T-helper 1 cell treated with Interleukin-12 subunit alpha and Interleukin-12 subunit beta and Interleukin-4 antibody, amounts not matched to agents 30 μg/mL and 1 μg/mL, for 36 hours (primary cell): ENCODE measurements at regions not wholly inside any gene's neighbourhood (a gene's known extent, or its start where the extent isn't known, plus 50 kb on each side); places are given as distances from the start of the nearest gene placed in this dataset.
"Not testable (repeated sequence)": the region's sequence is repeated elsewhere in the genome, so short reads cannot be mapped to it uniquely, and the experiment has no call there.

Experiments
- H3K27ac Mint-ChIP-seq: one replicate; pipeline ENCODE4 v1.8.0; 2021; ENCODE audit warnings: mild to moderate bottlenecking, mixed read lengths
- H3K27me3 Mint-ChIP-seq: one replicate; pipeline ENCODE4 v1.8.0; 2021; ENCODE audit warnings: low read depth, mixed read lengths
- H3K36me3 Mint-ChIP-seq: one replicate; pipeline ENCODE4 v1.8.0; 2021; ENCODE audit warnings: low read depth, mixed read lengths
- H3K4me1 Mint-ChIP-seq: one replicate; pipeline ENCODE4 v1.8.0; 2021; ENCODE audit warnings: low read depth, mixed read lengths
- H3K4me3 Mint-ChIP-seq: one replicate; pipeline ENCODE4 v1.8.0; 2021; ENCODE audit warnings: mild to moderate bottlenecking, moderate library complexity, mixed read lengths
- H3K9me3 Mint-ChIP-seq: one replicate; pipeline ENCODE4 v1.8.0; 2021; ENCODE audit warnings: mixed read lengths

- not testable (repeated sequence) for H3K4me1 Mint-ChIP-seq, H3K4me3 Mint-ChIP-seq, H3K36me3 Mint-ChIP-seq, H3K9me3 Mint-ChIP-seq, H3K27ac Mint-ChIP-seq, H3K27me3 Mint-ChIP-seq
Measured at GRCh38 chr16:29298997-29299396, 107.5 kb downstream of the NPIPB11 start.

GRCh38 chr16:29298307-29298706 lies 108.2 kb downstream of the NPIPB11 start:
- H3K27ac Mint-ChIP-seq, H3K36me3 Mint-ChIP-seq, H3K4me1 Mint-ChIP-seq, H3K9me3 Mint-ChIP-seq, H3K27me3 Mint-ChIP-seq, H3K4me3 Mint-ChIP-seq: not testable (repeated sequence)

DNA sequence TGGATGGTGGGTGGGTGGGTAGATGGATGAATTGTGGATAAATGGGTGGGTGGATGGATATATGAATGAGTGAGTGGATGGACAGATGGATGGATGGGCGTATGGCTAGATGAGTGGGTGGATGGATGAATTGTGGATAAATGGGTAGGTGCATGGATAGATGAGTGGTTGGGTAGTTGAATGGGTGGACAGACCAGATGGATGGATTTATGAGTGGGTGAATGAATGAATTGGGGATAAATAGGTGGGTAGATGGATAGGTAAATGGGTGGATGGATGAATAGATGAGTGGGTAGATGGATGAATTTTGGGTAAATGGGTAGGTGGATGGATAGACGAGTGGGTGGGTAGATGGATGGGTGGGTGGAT lies 108.7 kb downstream of the NPIPB11 start:
- not testable (repeated sequence) for H3K27ac Mint-ChIP-seq, H3K4me1 Mint-ChIP-seq, H3K36me3 Mint-ChIP-seq, H3K9me3 Mint-ChIP-seq, H3K27me3 Mint-ChIP-seq, H3K4me3 Mint-ChIP-seq

DNA sequence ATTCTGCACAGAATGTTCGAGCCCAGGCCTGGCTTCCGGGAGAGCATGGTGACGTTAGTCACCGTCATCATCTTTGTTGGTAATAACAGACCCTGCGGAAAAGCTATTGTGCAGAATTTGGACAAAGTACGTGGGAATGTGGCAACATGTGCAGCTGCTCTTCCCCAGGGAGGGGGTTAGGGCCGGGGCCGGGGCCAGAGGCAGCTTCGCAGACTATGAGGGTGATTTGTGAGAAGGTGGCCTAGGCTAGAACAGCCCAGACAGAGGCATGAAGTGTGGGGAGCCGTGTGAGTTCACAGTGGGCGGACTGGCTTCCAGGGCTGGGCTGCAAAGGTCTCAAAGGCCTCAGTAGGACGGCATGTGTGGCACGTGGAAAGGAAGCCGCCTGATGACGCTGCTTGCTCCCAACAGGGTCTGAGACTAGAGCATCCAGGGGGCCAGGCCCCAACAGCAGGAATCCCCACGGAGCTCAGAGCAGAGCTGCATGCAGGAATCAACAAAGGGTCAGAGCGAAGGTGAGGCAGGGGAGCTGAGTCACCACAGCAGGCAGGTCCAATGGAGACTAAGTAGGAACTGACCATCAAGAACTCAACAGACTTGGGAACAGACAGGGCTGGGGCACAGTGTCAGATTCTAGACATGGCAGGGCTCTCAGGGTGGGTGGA lies 109.2 kb downstream of the NPIPB11 start:
- H3K4me1 Mint-ChIP-seq, H3K9me3 Mint-ChIP-seq, H3K4me3 Mint-ChIP-seq, H3K36me3 Mint-ChIP-seq, H3K27me3 Mint-ChIP-seq, H3K27ac Mint-ChIP-seq: not testable (repeated sequence)

GRCh38 chr16:29296176-29296575 lies 110.3 kb downstream of the NPIPB11 start:
- H3K9me3 Mint-ChIP-seq, H3K27me3 Mint-ChIP-seq, H3K4me1 Mint-ChIP-seq, H3K27ac Mint-ChIP-seq, H3K4me3 Mint-ChIP-seq, H3K36me3 Mint-ChIP-seq: not testable (repeated sequence)

DNA sequence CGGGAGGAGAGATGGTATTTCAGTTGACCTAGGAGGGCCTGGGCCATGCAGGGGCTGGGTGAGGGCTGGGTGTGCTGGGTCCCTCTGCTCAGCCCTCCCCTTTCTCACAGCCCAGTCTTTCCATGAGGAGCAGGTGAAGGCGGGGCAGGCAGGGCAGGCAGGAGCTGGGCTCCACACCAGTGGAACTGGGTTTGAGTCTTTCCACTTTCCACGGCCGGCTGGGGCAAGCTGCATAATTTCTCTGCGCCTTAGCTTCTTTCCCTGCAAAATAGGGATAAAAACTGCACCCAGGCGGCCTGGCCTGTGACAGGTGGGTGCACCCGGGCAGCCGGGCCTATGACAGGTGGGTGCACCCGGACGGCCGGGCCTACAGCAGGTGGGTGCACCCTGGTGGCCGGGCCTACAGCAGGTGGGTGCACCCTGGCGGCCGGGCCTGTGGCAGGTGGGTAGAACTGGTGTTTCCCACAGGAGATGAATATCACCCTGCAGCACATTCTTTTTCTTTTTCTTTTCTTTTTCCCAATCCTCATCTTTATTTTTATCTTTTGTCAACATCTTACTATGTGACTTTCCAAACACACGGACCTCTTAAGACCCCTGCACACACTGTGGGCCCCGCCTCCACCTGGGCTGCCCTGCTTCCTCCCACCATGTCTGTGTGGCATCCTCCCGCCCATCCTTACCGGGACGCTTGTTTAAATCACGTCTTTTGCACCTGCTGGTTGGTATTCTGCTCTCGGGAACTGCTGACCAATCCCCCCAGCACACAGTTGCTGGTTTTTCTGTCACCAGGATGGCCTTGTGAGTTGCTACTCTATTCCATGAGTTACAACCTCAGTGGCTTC lies 111.3 kb downstream of the NPIPB11 start:
- H3K4me3 Mint-ChIP-seq, H3K27ac Mint-ChIP-seq, H3K27me3 Mint-ChIP-seq, H3K9me3 Mint-ChIP-seq, H3K4me1 Mint-ChIP-seq, H3K36me3 Mint-ChIP-seq: not testable (repeated sequence)

GRCh38 chr16:29294400-29294933 lies 112.0 kb downstream of the NPIPB11 start:
- not testable (repeated sequence) for H3K27me3 Mint-ChIP-seq, H3K27ac Mint-ChIP-seq, H3K4me3 Mint-ChIP-seq, H3K4me1 Mint-ChIP-seq, H3K36me3 Mint-ChIP-seq, H3K9me3 Mint-ChIP-seq

- H3K27ac Mint-ChIP-seq, H3K4me3 Mint-ChIP-seq, H3K9me3 Mint-ChIP-seq, H3K4me1 Mint-ChIP-seq, H3K36me3 Mint-ChIP-seq, H3K27me3 Mint-ChIP-seq: not testable (repeated sequence)
Measured at GRCh38 chr16:29293545-29293944, 113.0 kb downstream of the NPIPB11 start.

DNA sequence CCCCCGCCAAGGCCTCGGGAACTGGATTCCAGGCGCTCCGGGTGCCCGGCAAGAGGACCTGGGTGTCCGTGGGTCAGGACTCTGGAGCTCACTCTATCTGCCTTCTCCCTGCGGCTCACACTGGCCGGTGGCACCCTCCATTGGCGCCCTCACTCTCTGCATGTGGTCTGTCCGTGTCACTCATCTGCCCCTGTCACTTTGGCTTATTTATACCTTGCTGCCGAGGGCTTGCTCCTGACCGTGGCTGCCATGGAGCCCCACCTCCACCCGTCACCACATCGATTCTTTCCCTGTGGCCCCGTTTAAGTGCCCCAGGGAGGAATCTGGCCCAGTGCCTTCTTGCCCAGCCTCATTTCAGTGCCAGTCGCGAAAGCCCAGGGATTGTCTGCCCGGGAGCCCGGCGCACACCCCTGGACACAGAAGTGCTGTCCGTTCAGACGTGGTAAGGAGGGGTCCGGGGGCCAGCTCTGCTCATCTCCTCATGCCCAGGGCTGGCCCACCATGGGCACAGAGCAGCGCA lies 113.5 kb downstream of the NPIPB11 start:
- H3K27me3 Mint-ChIP-seq, H3K4me1 Mint-ChIP-seq, H3K9me3 Mint-ChIP-seq, H3K36me3 Mint-ChIP-seq, H3K27ac Mint-ChIP-seq, H3K4me3 Mint-ChIP-seq: not testable (repeated sequence)

GRCh38 chr16:29291329-29292271 lies 114.9 kb downstream of the NPIPB11 start:
- not testable (repeated sequence) for H3K4me3 Mint-ChIP-seq, H3K9me3 Mint-ChIP-seq, H3K36me3 Mint-ChIP-seq, H3K27ac Mint-ChIP-seq, H3K4me1 Mint-ChIP-seq, H3K27me3 Mint-ChIP-seq

DNA sequence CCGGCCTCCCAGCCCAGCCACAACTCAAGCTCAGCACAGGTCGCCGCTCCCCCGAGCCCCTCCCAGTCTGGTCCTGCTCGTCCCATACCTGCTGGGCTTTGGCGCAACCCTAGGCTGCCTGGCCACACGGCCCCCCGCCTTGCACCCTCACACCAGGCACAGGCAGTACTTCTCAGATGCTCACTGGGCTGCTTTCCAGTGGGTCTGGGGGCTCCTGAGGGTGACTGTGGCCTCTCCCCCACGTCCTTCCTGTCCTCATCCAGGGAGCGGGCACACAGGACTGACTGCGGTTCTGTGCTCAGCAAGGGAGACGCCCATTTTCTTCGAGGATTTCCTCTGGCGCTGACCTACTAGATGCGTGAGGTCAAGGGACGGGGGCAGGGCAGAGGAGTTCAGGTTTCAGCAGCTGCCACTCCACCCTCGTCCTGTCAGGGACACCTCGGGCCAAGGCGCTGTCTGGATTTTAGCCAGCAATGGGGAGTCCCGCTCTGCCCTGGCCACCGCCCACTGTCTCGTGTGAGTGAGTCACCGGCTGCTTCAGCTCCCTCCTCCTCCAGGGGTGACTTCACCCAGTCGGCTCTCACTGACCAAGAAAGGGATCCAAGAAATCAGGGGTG lies 115.8 kb downstream of the NPIPB11 start:
- peak overlapping the region; percentile 10 for H3K4me3 Mint-ChIP-seq
- no peaks in the 10 kb centered on the region for H3K4me1 Mint-ChIP-seq
- no peaks in the 10 kb centered on the region for H3K27me3 Mint-ChIP-seq
- no peaks in the 10 kb centered on the region for H3K9me3 Mint-ChIP-seq
- no peaks in the 10 kb centered on the region for H3K36me3 Mint-ChIP-seq
- no peak overlapping the region for H3K27ac Mint-ChIP-seq

- H3K9me3 Mint-ChIP-seq, H3K27me3 Mint-ChIP-seq, H3K4me3 Mint-ChIP-seq, H3K36me3 Mint-ChIP-seq, H3K27ac Mint-ChIP-seq, H3K4me1 Mint-ChIP-seq: not testable (repeated sequence)
Measured at GRCh38 chr16:29289516-29290239, 116.8 kb downstream of the NPIPB11 start.

- not testable (repeated sequence) for H3K27ac Mint-ChIP-seq, H3K36me3 Mint-ChIP-seq, H3K9me3 Mint-ChIP-seq, H3K4me3 Mint-ChIP-seq, H3K4me1 Mint-ChIP-seq, H3K27me3 Mint-ChIP-seq
Measured at GRCh38 chr16:29288711-29289474, 117.6 kb downstream of the NPIPB11 start.
